KMS-11 (cell line): ENCODE measurements at regions not wholly inside any gene's neighbourhood (a gene's known extent, or its start where the extent isn't known, plus 50 kb on each side); places are given as distances from the start of the nearest gene placed in this dataset.

ENCODE experiments used
- H2AFZ ChIP-seq: fragments of 200-600 bp; sonication (generic); 2 replicates; pipeline ENCODE4 v1.6.1; 2016; ENCODE audit warnings: antibody characterized with exemption, mixed run types, low read depth
- H3K27ac ChIP-seq: fragments of 200-600 bp; sonication (generic); 2 replicates; pipeline ENCODE4 v1.6.1; 2016; ENCODE audit warnings: mild to moderate bottlenecking, mixed run types
- H3K27me3 ChIP-seq: fragments of 200-600 bp; sonication (generic); 2 replicates; pipeline ENCODE4 v1.6.1; 2017; ENCODE audit warnings: mild to moderate bottlenecking, low read depth, mixed run types, moderate library complexity; ENCODE audit not compliant: insufficient read depth
- H3K36me3 ChIP-seq: fragments of 200-600 bp; sonication (generic); 2 replicates; pipeline ENCODE4 v1.6.1; 2017; ENCODE audit warnings: mild to moderate bottlenecking, mixed run types; ENCODE audit not compliant: insufficient read depth
- H3K4me1 ChIP-seq: fragments of 200-600 bp; sonication (generic); 2 replicates; pipeline ENCODE4 v1.6.1; 2016; ENCODE audit warnings: mild to moderate bottlenecking, low read depth, mixed run types; ENCODE audit not compliant: poor library complexity, severe bottlenecking
- H3K4me2 ChIP-seq: fragments of 200-600 bp; sonication (generic); 2 replicates; pipeline ENCODE4 v1.7.0; 2016; ENCODE audit warnings: mild to moderate bottlenecking, mixed run types
- H3K4me3 ChIP-seq: fragments of 200-600 bp; sonication (generic); IDR thresholded peaks from 2 replicates; pipeline ENCODE4 v1.6.1; 2017; ENCODE audit warnings: low read depth, low read length, mixed read lengths; ENCODE audit not compliant: insufficient read depth
- H3K79me2 ChIP-seq: fragments of 200-600 bp; sonication (generic); 2 replicates; pipeline ENCODE4 v1.6.1; 2016; ENCODE audit warnings: low read depth, mixed run types; ENCODE audit not compliant: insufficient read depth
- H3K9ac ChIP-seq: fragments of 200-600 bp; sonication (generic); 2 replicates; pipeline ENCODE4 v1.6.1; 2016; ENCODE audit warnings: mild to moderate bottlenecking, mixed run types
- H4K20me1 ChIP-seq: fragments of 200-600 bp; sonication (generic); 2 replicates; pipeline ENCODE4 v1.6.1; 2016; ENCODE audit warnings: mild to moderate bottlenecking, mixed run types; ENCODE audit not compliant: insufficient read depth
- TF ChIP-seq, protein P1 (sequence below): fragments of 200-600 bp; sonication (generic); conservative IDR thresholded peaks from 2 replicates; pipeline ENCODE4 v1.6.1; 2017; ENCODE audit warnings: low read depth, mild to moderate bottlenecking, antibody characterized with exemption, low read length, moderate library complexity, mixed read lengths

DNA sequence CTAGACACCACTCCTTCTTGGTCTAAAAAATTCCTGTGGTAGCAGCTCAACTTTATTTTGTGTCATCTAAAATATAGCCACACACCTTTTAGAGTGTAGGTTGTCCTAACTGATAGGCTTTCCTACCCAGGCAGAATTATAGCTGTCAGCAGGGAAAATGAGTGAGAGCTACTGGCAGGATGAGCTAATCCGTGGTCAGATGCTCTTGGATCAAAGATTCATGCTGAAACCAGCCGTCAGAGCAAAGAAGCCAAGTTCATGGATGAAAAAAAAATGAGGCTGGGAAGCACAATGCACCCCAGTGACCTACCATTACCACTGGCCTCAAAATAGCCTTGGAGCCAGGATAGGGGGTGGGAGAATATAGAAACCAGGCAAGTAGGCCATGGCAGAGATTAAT, 113.1 kb upstream of the BLID start:
- Histone ChIP-seq H3K79me2 (no peaks in the 10 kb centered on the region), H3K36me3 (no peaks in the 10 kb centered on the region), H3K27ac (no peak overlapping the region), H3K9ac (no peak overlapping the region), H2AFZ (no peak overlapping the region), H3K4me1 (no peaks in the 10 kb centered on the region), H3K4me2 (no peak overlapping the region), H3K27me3 (no peaks in the 10 kb centered on the region), H4K20me1 (no peaks in the 10 kb centered on the region), H3K4me3 (no peak overlapping the region)
- TF ChIP-seq, protein P1, sequence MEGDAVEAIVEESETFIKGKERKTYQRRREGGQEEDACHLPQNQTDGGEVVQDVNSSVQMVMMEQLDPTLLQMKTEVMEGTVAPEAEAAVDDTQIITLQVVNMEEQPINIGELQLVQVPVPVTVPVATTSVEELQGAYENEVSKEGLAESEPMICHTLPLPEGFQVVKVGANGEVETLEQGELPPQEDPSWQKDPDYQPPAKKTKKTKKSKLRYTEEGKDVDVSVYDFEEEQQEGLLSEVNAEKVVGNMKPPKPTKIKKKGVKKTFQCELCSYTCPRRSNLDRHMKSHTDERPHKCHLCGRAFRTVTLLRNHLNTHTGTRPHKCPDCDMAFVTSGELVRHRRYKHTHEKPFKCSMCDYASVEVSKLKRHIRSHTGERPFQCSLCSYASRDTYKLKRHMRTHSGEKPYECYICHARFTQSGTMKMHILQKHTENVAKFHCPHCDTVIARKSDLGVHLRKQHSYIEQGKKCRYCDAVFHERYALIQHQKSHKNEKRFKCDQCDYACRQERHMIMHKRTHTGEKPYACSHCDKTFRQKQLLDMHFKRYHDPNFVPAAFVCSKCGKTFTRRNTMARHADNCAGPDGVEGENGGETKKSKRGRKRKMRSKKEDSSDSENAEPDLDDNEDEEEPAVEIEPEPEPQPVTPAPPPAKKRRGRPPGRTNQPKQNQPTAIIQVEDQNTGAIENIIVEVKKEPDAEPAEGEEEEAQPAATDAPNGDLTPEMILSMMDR, result no peak

DNA sequence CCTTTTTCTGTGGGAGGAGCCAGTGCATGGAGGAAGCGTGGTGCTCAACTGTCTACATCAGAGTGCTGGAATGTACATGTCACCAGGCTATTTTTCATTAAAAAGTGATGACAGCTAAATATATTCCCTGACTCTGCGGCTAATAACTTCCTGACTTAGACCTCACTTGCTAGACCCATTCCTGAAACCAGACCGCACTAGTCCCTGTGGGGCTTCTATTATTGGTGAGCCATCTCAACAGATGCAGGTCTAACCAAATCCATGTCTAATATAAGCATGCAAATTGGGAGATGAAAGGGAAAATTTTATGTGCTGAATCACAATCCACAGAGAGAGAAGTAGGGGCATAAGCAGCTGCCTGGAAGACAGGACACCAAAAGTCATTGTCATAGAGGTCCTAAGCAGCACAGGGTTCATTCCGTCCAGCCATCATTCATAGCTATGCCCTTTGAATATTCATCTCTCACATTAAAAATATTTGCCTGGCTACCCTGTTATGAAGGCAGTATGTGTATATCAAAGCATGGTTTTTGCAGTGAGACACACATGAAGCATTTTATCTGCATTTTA, 110.9 kb upstream of the BLID start:
- no peaks in the 10 kb centered on the region for H3K4me1 ChIP-seq
- H3K27me3 ChIP-seq, result no peaks in the 10 kb centered on the region
- no peak overlapping the region for H3K9ac ChIP-seq
- H3K27ac ChIP-seq, result no peak overlapping the region
- H3K79me2 ChIP-seq, result no peaks in the 10 kb centered on the region
- H4K20me1 ChIP-seq, result no peaks in the 10 kb centered on the region
- H2AFZ ChIP-seq, result no peak overlapping the region
- H3K4me3 ChIP-seq, result no peak overlapping the region
- no peak overlapping the region for H3K4me2 ChIP-seq
- no peaks in the 10 kb centered on the region for H3K36me3 ChIP-seq
- TF ChIP-seq, protein P1, result no peak

DNA sequence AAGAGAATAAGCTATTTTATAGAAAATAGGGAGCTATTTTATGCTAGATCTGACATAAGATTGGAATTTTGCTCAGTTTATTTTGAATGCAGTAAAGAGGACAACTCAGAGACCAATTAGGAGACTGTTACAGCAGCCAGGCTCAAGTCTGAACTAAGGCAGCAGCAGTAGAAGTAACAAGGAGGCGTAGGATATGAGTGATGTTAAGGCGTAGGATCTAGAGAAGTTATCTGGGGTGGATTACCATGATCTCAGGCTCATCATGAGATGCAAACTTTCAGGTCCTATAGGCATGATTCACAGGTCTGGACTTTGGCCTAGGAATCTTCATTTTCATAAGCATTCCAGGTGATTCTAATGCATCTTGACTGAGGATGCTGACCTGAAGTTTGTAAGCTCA, 108.9 kb upstream of the BLID start:
- Histone ChIP-seq H3K4me3 (no peak overlapping the region), H3K36me3 (no peaks in the 10 kb centered on the region), H3K4me1 (no peaks in the 10 kb centered on the region), H3K9ac (no peak overlapping the region), H4K20me1 (no peaks in the 10 kb centered on the region), H3K79me2 (no peaks in the 10 kb centered on the region), H3K27me3 (no peaks in the 10 kb centered on the region), H3K4me2 (no peak overlapping the region), H2AFZ (no peak overlapping the region), H3K27ac (no peak overlapping the region)
- TF ChIP-seq, protein P1, result no peak

DNA sequence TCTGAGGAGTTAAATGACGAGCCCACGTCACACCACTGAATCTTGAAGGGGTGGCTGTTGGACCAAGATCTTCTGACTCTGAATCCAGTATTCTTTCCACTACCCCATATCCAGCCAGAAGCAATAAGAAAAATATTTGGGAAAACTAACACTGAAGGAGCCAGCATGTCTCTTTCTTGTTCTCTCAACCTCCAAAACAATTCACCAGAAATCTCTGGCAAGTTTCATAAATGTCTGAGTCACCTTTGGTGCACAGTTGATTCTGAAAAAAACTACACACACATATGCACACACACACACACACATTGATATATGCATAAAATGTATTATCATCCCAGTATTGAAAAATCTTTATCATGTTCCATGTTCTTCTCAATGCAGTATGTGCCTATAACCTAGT, 104.3 kb upstream of the BLID start:
- Histone ChIP-seq H3K27ac (no peak overlapping the region), H3K4me2 (no peak overlapping the region), H3K9ac (no peak overlapping the region), H3K4me3 (no peak overlapping the region), H2AFZ (no peak overlapping the region), H4K20me1 (no peaks in the 10 kb centered on the region), H3K36me3 (no peaks in the 10 kb centered on the region), H3K27me3 (no peaks in the 10 kb centered on the region), H3K79me2 (no peaks in the 10 kb centered on the region), H3K4me1 (no peaks in the 10 kb centered on the region)
- TF ChIP-seq, protein P1, result no peak
